ENCODE measurements at regions not wholly inside any gene's neighbourhood (a gene's known extent, or its start where the extent isn't known, plus 50 kb on each side); places are given as distances from the start of the nearest gene placed in this dataset.
"Not testable (repeated sequence)": the region's sequence is repeated elsewhere in the genome, so short reads cannot be mapped to it uniquely, and the experiment has no call there.

DNA sequence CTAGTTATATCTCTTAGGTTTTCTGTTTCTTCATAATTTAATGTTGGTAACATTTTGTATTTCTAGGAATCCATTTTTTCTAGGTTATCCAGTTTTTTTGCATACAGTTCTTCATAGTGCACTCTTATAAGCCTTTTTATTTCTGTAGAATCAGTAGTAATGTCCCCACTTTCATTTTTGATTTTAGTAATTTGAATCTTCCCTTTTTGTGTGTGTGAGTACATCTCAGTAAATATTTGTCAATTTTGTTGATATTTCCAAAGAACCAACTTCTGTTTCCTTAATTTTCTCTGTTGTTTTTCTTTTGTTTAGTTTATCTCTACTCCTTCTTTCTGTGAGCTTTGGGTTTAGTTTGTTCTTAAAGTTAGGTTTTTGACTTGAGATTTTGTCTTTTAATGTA is 507.3 kb upstream of the RGS6 start:
- DNase-seq (ENCODE audit: low read depth) = no peak
- in situ Hi-C loops (cut with HindIII; ENCODE audit: low pct_unique_long_range_greater_than_20kb, low sequenced_read_pairs) = no loop called here

DNA sequence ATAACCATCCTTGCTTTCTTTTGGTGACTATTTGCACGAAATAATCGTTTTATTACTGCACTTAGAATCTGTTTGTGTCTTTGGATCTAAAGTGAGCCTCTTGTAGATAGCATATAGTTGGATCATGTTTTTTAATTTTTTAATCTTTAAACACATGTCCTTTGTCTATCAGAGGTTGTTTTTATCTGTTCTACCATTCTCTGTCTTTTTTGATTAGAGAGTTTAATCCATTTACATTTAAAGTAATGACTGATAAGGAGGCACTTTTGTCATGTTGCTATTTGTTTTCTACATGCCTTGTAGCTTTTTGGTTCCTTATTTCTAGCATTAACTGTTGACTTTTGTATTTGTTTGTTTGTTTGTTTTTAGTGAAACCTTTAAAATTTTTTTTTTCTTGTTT is 506.2 kb upstream of the RGS6 start:
- in situ Hi-C loops (cut with HindIII; ENCODE audit: low pct_unique_long_range_greater_than_20kb, low sequenced_read_pairs) = no loop called here
- no peak for DNase-seq (ENCODE audit: low read depth)

DNA sequence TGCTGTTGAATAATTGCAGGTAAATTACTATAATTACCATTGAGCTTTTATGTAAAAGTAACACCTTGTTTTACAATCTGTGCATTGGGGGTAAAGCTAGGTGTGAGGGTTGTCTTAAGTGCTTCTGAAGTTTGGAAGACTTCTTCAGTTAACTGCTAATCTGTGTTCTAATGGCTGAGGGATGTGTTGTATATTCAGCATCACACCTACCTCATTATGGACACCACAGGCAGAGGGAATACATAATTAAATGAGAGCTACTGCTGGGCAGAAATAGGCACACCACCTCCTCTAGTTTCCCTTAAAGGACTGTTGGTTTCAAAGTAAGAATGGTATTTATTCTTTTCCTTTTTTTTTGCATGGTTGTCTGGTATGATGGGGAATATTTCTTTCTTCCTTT is 502.3 kb upstream of the RGS6 start:
- in situ Hi-C loops (cut with HindIII; ENCODE audit: low pct_unique_long_range_greater_than_20kb, low sequenced_read_pairs) = no loop called here
- no peak for DNase-seq (ENCODE audit: low read depth)

DNA sequence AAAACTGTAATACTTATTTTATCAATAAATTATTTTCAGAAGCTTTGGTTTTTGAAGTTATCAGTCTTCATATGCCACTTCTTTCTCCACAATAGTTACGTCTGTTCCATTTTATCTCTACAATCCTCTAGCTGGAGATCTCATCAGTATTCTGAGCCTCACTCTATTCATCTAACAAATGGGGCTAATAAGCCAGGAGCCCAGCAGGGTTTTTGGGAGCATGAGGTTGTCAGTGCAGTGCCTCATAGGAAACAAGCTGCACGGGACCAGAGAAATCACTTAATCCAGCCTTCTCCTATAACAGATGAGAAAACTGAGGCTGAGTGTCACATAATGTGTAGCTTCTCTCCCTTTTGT is 501.9 kb upstream of the RGS6 start:
- in situ Hi-C loops (cut with HindIII; ENCODE audit: low pct_unique_long_range_greater_than_20kb, low sequenced_read_pairs) = no loop called here
- DNase-seq (ENCODE audit: low read depth) = no peak

DNA sequence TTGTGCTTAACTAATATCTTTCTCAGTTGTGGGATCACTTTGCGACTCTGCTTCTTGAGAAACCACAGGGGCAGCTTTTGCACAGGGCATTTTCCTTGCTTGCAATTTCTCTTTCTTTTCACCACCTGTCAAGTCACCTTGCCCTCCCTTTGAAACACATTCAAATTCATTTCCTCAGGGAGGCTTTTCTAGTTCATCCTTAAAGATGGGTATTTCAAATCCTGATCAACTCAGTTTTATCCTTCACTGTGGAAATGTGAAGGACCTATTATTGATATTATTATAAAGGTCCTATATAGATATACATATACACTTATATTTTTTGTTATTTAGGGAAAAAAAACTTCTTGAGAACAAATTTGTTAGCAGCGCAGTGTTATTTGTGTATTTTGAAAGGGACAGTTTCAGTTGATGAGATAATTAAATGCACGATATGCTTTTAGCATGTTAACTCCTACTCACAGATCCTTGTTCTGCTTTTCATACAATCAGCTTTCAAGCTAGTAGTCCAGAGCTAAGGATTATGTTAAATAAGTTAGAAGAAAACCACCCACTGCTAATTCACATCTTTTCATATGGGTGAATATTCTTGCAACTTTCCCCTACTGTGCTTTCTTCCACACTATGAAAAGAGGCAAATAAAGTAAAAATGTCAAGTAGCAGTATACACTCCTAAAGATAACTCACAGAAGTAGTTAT is 501.4 kb upstream of the RGS6 start:
- DNase-seq (ENCODE audit: low read depth) = no peak
- in situ Hi-C loops (cut with HindIII; ENCODE audit: low pct_unique_long_range_greater_than_20kb, low sequenced_read_pairs) = no loop called here

DNA sequence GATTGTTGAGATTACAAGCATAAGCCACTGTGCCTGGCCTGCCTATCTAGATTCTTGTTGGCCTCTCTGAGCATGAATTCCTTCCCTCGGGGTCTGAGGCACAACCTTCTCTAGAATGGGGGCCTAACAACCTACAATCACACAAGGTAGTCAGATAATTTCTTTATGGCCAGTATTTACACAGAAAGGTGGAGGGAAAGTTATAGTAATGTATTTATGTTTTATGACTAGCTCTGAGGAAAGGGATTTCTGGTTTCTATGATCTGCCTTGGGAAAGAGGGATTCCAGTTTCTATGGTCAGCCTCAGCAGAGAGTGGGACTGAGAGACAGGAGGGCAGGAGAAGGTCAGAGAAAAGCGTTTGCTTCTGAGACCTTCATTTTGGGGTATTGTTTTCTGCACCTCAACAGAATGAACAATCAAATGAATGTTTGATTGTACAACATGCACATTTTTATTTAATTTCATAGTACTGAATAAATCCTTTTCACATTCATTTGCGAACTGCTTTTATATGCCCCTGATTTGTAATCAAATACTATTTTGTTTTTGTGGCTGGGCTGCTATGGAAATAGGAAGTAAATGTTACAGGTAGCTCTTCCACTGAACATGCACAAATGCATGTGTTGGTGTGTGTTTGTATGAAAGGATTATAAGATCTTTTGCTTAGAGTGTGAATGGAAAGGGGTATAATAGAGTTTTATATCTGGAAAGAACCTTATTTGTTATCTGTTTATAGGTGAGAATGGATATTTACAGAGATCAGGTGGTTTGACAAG is 499.7 kb upstream of the RGS6 start:
- in situ Hi-C loops (cut with HindIII; ENCODE audit: low pct_unique_long_range_greater_than_20kb, low sequenced_read_pairs) = no loop called here
- DNase-seq (ENCODE audit: low read depth) = no peak

DNA sequence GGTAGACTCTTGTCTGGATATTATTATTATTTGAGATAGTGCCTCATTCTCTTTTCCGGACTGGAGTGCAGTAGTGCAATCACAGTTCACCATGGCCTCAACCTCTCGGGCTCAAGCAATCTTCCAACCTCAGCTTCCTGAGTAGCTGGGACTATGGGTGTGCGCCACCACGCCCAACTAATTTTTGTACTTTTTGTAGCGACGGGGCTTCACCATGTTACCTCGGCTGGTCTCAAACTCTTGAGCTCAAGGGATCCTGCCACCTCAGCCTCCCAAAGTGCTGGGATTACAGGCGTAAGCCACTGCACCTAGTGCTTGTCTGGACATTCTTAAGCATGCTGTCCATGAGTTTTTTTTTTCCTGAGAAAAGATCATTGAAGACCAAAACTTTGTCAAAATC is 498.9 kb upstream of the RGS6 start:
- in situ Hi-C loops (cut with HindIII; ENCODE audit: low pct_unique_long_range_greater_than_20kb, low sequenced_read_pairs) = no loop called here
- DNase-seq (ENCODE audit: low read depth) = no peak

DNA sequence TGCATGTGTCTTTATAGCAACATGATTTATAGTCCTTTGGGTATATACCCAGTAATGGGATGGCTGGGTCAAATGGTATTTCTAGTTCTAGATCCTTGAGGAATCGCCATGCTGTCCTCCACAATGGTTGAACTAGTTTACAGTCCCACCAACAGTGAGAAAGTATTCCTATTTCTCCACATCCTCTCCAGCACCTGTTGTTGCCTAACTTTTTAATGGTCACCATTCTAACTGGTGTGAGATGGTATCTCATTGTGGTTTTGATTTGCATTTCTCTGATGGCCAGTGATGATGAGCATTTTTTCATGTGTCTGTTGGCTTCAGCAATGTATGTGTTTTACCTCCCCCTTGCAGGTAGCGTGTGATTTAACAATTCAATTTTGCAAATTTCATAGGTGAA is 496.6 kb upstream of the RGS6 start:
- DNase-seq (ENCODE audit: low read depth); in situ Hi-C loops (cut with HindIII; ENCODE audit: low pct_unique_long_range_greater_than_20kb, low sequenced_read_pairs): not testable (repeated sequence)

DNA sequence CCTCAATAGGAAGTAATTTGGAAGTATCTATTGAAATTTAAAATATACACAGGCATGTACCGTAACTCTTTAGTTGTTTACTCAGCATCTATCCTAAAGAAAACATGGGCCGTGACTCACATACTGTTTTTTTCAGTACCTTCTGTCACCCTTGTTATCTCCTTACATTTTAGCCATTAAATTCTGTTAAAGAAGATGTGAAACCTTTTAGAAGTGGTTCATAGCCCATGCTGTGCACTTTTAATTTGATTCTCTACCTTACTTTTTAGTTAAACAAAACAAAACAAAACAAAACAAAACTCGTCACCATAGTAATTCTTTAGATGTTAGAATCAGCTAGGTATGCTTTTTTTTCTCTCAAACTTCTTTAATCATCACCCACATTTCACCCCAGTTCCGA is 494.4 kb upstream of the RGS6 start:
- DNase-seq (ENCODE audit: low read depth) = no peak
- in situ Hi-C loops (cut with HindIII; ENCODE audit: low pct_unique_long_range_greater_than_20kb, low sequenced_read_pairs) = no loop called here

DNA sequence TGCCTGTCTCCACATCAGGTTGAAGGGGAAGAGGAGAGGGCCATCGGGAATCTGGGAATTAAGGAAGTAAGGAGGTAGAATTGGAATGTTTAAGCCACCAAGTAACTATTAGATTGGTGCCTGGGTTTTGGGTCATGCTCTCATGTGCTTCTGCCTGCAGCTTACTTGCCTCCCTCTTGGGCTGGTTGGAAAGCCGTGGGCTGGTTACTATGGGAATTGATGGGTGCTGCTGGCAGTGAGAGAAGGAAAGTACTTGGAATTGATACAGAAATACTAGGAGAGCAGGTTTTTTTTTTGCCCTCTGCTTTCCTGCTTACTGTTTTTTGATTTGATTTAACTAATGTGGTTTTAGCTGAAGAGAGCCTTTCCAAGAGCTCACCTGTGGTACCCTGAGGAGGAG is 493.5 kb upstream of the RGS6 start:
- DNase-seq (ENCODE audit: low read depth) = peak; percentile 23
- in situ Hi-C loops (cut with HindIII; ENCODE audit: low pct_unique_long_range_greater_than_20kb, low sequenced_read_pairs) = no loop called here

DNA sequence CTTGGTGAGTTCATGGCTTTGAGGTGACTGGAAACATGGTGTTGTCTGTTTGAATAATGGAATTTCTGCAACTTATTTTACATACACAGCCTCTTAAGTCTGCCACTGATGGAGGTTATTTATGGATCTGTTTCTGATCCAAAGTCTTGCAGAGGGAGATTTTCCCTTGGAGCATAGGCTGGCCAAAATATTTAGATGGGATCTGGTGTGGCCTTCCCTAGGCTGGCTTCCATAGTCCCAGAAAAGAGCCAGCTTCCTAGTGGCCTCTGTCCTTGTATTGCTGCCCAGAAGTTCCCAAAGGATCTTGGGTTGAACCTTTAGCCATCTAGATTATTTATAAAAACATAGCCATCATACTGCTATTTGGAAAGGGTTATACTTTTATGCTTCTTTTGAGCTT is 491.1 kb upstream of the RGS6 start:
- in situ Hi-C loops (cut with HindIII; ENCODE audit: low pct_unique_long_range_greater_than_20kb, low sequenced_read_pairs) = no loop called here
- DNase-seq (ENCODE audit: low read depth) = no peak

DNA sequence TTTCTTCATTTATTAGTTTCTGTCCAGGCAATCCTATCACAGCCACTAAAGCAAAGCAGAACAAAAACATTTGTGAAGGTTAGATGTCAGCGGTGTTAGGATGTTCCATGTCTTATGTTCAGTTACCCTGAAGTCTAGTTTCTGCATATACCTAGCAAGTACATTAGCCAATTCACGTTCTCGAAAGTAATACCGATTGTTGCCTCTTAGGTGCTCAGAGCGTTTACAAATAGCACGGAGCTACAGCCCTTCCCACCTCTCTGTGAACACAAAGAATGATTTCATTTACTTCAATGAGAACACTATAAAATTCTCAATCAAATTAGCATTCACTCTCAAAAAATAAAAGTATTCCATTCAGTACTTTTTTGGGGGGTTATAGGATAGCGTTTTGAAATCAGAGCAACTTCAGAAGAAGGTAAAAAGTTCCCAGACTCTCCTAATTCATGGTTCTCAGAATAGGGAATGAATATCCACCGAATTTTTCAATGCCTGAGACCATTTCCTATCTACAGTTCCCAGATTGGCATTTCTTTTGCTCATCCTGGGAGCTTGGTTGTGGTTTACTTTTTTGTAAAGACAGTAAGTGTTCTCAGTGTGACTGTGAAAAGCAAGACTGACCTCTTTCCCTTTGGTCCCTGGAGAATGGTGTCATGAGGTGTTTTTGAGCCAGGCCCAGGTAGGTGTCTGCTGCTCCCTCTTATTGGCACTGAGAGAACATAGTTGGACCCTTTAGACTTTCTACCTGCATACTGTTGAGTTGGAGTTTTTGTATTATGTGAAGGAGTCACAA is 488.0 kb upstream of the RGS6 start:
- in situ Hi-C loops (cut with HindIII; ENCODE audit: low pct_unique_long_range_greater_than_20kb, low sequenced_read_pairs) = no loop called here
- DNase-seq (ENCODE audit: low read depth) = no peak

DNA sequence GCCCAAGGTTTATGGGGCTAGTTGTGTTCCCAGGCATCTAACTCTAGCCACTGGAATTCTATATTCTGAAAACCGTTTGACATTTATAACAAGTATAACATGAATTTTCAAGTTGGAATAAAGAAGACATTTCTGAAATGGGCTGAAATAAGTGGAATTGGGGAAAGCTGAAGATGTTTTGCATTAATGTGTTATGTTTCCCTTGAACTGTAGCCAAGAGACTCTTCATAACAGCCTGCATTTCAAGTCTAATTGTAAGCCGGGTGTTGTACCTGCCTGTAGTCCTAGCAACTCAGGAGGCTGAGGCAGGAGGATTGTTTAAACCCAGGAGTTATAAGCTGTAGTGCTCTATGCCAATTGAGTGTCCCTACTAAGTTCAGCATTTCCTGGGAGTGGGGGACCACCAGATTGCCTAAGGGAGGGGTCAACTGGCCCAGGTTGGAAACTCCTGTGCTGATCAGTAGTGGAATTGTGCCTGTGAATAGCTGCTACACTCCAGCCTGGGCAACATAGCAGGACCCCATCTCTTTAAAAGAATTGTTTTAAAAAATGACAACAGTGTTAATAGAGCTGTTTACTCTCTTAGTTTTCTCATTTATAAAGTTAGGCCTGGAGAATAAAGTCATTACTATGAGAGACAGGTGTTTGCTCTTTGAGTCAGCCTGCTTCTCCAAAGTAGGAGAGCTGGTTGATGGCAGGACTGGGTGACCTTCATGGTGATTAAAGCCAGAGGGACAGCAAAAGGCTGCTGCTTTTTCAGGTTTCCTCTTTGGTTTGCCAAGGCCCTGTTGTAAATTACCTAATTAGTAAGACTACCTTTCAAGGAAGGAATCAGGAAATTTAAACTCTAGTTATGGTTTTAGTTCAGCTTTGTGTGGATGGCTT is 483.6 kb upstream of the RGS6 start:
- DNase-seq (ENCODE audit: low read depth) = no peak
- in situ Hi-C loops (cut with HindIII; ENCODE audit: low pct_unique_long_range_greater_than_20kb, low sequenced_read_pairs) = no loop called here

DNA sequence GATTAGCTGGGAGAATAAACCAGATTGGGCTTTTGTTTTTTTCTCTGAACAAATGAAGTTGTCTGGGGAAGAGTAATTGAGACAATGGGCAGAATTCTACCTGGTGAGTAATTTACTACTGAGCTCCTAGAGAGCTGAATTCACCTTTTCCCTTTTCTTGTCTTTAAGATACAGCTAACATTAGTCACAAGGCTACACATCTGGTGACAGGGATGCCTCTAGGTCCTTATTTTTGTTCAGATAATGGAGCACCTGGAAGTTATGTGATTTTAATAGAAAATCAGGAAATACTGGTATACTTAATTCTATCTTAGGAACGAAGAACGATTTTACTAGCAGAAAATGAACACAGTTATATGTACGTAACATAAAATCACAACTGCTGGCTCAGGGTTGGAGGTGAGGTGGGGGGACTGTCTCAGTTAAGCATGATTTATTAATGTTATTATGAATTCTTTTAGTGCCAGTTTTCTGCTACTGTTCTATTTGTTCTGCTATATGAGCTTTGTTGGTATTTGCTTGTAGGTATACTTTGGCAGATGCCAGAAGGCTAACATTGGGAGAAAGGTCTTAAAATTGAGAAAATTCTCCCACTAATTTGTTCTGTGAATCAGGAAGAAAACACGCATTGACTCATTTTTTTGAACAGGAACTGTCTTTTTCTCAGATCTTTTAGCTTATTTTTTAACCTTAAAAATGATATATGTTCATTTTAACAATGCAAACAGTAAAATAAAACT is 482.7 kb upstream of the RGS6 start:
- DNase-seq (ENCODE audit: low read depth) = no peak
- in situ Hi-C loops (cut with HindIII; ENCODE audit: low pct_unique_long_range_greater_than_20kb, low sequenced_read_pairs) = no loop called here

DNA sequence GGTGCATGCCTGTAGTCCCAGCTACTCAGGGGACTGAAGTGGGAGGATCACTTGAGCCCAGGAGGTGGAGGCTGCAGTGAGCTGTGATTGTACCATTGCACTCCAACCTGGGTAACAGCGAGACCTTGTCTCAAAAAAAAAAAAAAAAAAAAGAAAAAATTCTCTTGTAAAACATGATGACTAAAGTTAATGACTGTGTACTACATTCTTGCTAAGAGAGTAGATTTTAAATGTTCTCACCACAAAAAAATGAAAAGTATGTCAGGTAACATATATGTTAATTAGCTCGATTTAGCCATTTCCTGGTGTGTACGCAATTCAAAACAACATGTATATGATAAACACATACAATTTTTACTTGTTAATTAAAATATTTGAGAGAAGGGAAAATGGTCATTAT is 480.7 kb upstream of the RGS6 start:
- in situ Hi-C loops (cut with HindIII; ENCODE audit: low pct_unique_long_range_greater_than_20kb, low sequenced_read_pairs) = no loop called here
- DNase-seq (ENCODE audit: low read depth) = no peak

DNA sequence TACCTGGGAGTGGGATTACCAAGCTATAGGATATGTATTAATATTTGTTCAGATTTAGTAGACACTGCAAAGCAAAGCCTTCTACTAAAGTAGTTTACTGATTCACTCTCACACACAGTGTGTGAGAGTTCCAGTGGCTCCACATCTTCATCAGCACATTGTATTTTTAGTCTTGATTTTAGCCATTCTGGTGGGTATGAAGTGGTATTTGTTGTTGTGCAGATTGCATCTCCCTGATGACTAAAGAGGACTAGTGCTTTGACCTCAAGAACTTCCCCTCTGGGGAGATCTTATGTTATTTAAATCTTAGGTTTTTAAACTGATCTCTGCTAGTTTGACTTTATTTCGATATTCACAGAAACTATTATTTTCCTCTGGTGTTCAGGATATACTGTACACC is 479.7 kb upstream of the RGS6 start:
- in situ Hi-C loops (cut with HindIII; ENCODE audit: low pct_unique_long_range_greater_than_20kb, low sequenced_read_pairs) = no loop called here
- DNase-seq (ENCODE audit: low read depth) = no peak

DNA sequence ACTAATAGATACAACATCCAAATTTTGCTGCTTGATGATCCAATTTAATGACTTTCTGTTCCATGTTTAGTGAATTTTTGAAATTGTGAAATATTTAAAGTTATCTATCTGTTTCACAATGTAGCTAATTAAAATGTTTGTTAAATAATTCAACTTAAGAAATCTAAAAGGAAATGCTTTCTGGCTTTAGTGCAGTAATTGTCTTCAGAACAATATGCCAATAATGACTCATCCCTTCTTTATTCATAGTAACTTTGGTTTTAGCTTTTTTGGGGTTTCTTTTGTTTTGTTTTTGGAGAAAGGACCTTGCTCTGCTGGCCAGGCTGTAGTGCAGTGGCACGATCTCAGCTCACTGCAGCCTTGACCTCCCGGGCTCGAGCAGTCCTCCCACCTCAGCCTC is 479.2 kb upstream of the RGS6 start:
- in situ Hi-C loops (cut with HindIII; ENCODE audit: low pct_unique_long_range_greater_than_20kb, low sequenced_read_pairs) = no loop called here
- no peak for DNase-seq (ENCODE audit: low read depth)

DNA sequence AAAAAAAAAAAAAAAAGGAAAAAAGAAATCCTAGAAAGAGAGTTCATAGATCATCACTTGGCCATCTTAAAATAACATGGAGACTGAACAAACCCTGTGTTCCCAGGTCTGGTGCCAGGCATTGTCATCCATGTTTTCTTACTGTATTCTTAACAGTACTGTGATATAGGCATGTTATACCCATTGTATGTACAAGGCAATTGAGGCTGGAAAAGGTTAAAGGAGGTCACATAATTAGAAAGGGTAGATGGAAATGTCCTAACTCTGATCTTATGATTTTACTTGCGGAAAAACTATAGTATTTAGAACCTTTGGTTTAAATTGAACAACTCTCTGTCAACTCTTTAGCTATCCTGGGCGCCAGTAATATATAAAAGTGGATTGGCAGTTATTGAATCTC is 478.2 kb upstream of the RGS6 start:
- DNase-seq (ENCODE audit: low read depth) = no peak
- in situ Hi-C loops (cut with HindIII; ENCODE audit: low pct_unique_long_range_greater_than_20kb, low sequenced_read_pairs) = no loop called here
